ENCODE measurements at regions not wholly inside any gene's neighbourhood (a gene's known extent, or its start where the extent isn't known, plus 50 kb on each side); places are given as distances from the start of the nearest gene placed in this dataset.
"Not testable (repeated sequence)": the region's sequence is repeated elsewhere in the genome, so short reads cannot be mapped to it uniquely, and the experiment has no call there.

DNA sequence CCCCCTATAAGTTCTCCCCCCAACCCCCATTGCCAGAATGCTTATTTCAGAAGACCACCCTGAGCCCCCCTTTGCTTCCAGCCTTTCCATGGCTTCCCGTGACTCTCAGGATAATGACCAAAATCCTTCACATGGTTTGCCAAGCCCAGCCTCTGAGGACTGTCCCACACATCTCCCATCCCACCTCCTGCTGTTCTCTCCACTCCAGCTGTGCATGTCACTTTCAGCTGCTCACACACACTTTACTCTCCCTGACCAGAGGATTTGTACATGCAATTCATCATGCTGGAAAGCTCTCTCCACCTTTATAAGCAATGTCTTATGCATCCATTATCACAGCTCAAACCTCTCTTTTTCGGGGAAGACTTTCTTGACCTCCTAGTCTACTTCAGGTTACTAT is 164.2 kb downstream of the PRL start:
- no peaks in the 10 kb centered on the region for H3K27me3 Mint-ChIP-seq (ENCODE audit: low read depth)
- H3K4me3 Mint-ChIP-seq, result no peak overlapping the region
- H3K4me1 Mint-ChIP-seq (ENCODE audit: low read depth), result no peaks in the 10 kb centered on the region
- ATAC-seq, result no peak
- no peaks in the 10 kb centered on the region for H3K36me3 Mint-ChIP-seq (ENCODE audit: low read depth)
- DNase-seq, result no peak
- ChIA-PET CTCF (no interaction called here), POLR2A (no interaction called here)
- peaks cover 4% of the 10 kb centered on the region for H3K9me3 Mint-ChIP-seq (ENCODE audit: insufficient read depth)
- no peak overlapping the region for H3K27ac Mint-ChIP-seq

DNA sequence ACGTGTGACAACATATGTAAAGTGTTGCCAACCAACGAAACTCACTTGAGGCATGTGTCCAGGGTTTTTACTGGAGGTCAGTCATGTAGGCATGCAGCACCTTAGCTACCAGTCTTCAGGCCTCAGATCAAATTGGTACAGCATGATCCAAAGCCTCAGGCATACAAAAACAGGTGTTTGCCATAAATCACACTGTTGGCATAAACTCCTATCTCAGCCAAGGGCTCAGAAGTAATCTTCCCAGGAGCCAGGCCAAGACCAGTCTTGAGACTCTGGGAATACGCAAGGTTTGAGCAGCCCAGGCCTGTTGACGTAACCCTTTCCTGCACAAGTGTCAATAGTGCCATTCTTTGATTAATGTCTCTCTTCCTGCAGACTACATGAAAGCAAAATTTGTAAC is 163.5 kb downstream of the PRL start:
- no peaks in the 10 kb centered on the region for H3K27me3 Mint-ChIP-seq (ENCODE audit: low read depth)
- no peaks in the 10 kb centered on the region for H3K4me1 Mint-ChIP-seq (ENCODE audit: low read depth)
- no peak overlapping the region for H3K27ac Mint-ChIP-seq
- ChIA-PET POLR2A (no interaction called here), CTCF (no interaction called here)
- DNase-seq (no peak), ATAC-seq (no peak)
- no peaks in the 10 kb centered on the region for H3K9me3 Mint-ChIP-seq (ENCODE audit: insufficient read depth)
- H3K36me3 Mint-ChIP-seq (ENCODE audit: low read depth), result no peaks in the 10 kb centered on the region
- H3K4me3 Mint-ChIP-seq, result no peak overlapping the region

DNA sequence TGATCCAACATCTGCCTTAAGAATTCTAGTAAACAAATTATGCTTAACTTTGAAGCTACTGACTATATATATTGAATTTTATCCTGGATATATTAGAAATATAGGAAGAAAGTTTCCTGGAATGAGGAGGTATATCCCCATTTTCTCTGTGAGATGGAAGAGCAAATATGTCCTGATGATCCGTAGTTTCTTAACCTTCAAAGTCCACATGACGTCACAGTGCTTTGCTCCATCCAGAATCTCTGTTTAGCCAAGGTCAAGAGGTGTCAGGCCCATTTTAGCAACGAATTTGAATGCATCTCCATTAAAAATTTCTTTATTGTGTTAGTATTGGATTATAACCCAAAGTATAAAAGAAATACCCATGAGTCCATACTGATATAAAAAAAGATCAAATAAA is 162.5 kb downstream of the PRL start:
- ChIA-PET POLR2A (no interaction called here), CTCF (no interaction called here)
- Mint-ChIP-seq H3K36me3 (ENCODE audit: low read depth) (no peaks in the 10 kb centered on the region), H3K4me3 (no peak overlapping the region), H3K27me3 (ENCODE audit: low read depth) (no peaks in the 10 kb centered on the region), H3K27ac (no peak overlapping the region), H3K9me3 (ENCODE audit: insufficient read depth) (no peaks in the 10 kb centered on the region), H3K4me1 (ENCODE audit: low read depth) (no peaks in the 10 kb centered on the region)
- ATAC-seq (no peak), DNase-seq (no peak)

DNA sequence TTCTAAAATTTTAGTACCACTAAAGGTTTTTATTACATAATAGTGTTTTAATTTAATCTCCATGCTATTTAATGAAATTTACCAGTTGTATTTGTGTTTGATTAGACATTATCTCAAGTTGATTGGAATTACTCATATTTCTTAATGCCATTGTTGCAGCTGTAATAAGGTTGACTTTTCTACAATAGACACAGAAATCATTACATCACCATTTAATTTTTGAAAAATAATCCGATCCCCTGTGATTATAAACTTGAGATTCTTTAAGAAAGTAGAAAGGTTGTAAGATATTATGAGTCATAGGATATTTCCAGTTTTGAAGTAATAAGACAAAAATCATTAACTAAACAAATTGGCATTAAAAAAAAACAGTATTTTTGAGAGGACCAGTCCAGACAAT is 161.4 kb downstream of the PRL start:
- ChIA-PET CTCF (no interaction called here), POLR2A (no interaction called here)
- Mint-ChIP-seq H3K36me3 (ENCODE audit: low read depth) (no peaks in the 10 kb centered on the region), H3K4me1 (ENCODE audit: low read depth) (no peaks in the 10 kb centered on the region), H3K4me3 (no peak overlapping the region), H3K27me3 (ENCODE audit: low read depth) (no peaks in the 10 kb centered on the region), H3K27ac (no peak overlapping the region), H3K9me3 (ENCODE audit: insufficient read depth) (no peaks in the 10 kb centered on the region)
- DNase-seq (no peak), ATAC-seq (no peak)

DNA sequence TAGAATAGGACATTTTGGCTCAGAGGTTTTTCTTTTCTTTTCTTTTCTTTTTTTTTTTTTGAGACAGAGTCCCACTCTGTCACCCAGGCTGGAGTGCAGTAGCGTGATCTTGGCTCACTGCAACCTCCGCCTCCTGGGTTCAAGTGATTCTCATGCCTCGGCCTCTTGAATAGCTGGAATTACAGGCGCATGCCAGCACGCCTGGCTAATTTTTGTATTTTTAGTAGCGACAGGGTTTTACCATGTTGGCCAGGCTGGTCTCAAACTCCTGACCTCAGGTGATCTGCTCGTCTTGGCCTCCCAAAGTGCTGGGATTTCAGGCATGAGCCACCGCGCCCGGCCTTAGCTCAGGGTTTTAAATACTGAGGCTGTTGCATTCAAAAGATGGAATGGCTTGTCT is 156.1 kb downstream of the PRL start:
- H3K4me3 Mint-ChIP-seq; H3K9me3 Mint-ChIP-seq (ENCODE audit: insufficient read depth); CTCF ChIA-PET; H3K4me1 Mint-ChIP-seq (ENCODE audit: low read depth); H3K27ac Mint-ChIP-seq; DNase-seq; ATAC-seq; H3K36me3 Mint-ChIP-seq (ENCODE audit: low read depth); POLR2A ChIA-PET; H3K27me3 Mint-ChIP-seq (ENCODE audit: low read depth): not testable (repeated sequence)

DNA sequence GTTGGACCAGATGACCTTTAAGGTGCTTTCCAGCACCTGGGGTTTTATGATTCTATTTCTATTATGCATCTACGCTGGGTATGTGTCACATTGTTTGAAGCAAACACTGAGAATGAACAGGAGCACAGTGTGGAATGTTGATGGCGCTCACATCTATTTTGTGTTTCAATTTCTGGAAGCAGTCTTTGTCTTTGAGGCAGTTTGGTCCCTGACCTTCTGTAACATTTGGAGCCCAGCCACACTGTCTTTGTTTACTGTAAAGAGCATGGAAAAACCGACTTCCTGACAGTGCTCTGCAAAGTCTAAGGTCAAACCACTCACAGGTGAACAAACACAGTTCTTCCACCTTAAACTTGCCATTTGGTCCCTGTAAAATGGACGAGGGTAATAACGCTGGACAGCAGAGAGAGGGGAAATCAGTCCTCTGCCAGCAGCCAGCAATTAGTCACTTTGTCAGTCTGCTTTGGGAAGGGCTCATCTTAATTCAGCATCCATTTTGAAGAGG is 155.5 kb downstream of the PRL start:
- ChIA-PET POLR2A (no interaction called here), CTCF (no interaction called here)
- no peak for ATAC-seq
- Mint-ChIP-seq H3K9me3 (ENCODE audit: insufficient read depth) (no peaks in the 10 kb centered on the region), H3K4me3 (no peak overlapping the region), H3K27ac (no peak overlapping the region), H3K4me1 (ENCODE audit: low read depth) (peaks cover 4% of the 10 kb centered on the region), H3K27me3 (ENCODE audit: low read depth) (peaks cover 15% of the 10 kb centered on the region), H3K36me3 (ENCODE audit: low read depth) (peaks cover 1% of the 10 kb centered on the region)
- no peak for DNase-seq

DNA sequence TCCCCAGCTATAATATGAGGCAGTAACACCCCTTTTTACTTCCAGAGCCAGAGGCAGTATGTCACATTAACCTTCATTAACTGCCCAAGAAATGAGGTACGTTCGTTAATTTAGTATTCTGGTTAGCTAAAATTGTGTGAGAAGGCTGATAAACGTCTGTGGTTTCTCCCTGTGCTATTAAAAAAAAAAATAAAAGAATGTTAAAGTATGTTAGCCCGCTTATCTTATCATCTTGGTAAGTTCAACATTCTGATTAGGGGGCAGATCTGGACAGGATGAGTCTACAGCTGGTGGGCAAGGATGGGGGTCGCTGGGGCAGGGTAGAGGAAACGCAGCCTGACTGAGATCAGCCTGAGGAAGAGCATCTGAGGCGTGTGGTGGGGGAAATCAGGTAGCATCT is 154.0 kb downstream of the PRL start:
- no peak overlapping the region for H3K4me3 Mint-ChIP-seq
- ATAC-seq (no peak), DNase-seq (no peak)
- H3K4me1 Mint-ChIP-seq (ENCODE audit: low read depth), result peaks cover 18% of the 10 kb centered on the region
- POLR2A ChIA-PET, result no interaction called here
- no peak overlapping the region for H3K27ac Mint-ChIP-seq
- H3K36me3 Mint-ChIP-seq (ENCODE audit: low read depth), result peaks cover 1% of the 10 kb centered on the region
- no peaks in the 10 kb centered on the region for H3K9me3 Mint-ChIP-seq (ENCODE audit: insufficient read depth)
- H3K27me3 Mint-ChIP-seq (ENCODE audit: low read depth), result peaks cover 27% of the 10 kb centered on the region
- CTCF ChIA-PET, result interaction anchor here (2.0 kb wide), 1 partner anchor 14 kb away, joined by 5 read pairs; no protein-coding TSS in a partner anchor

DNA sequence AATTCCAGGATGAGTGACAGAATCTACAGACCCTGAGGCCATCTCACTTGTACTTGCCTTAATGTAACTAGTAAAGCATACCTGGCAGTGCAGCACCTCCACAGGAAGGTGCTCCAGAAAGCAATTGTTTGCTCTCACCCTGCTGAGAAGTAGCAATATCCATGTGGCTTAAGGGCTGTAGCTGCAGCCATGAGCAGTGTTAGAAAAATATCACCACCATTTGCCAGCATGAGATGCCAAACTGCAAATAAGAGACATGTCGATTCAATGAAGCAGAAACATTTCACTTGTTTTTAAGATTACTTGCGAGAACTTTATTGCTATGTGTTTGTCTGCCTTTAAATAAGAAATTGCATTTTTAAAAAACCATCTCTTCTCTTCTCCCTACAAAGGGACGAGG is 151.5 kb downstream of the PRL start:
- H3K4me3 Mint-ChIP-seq, result no peak overlapping the region
- ChIA-PET POLR2A (no interaction called here), CTCF (no interaction called here)
- ATAC-seq (no peak), DNase-seq (no peak)
- peaks cover 49% of the 10 kb centered on the region for H3K27me3 Mint-ChIP-seq (ENCODE audit: low read depth)
- no peaks in the 10 kb centered on the region for H3K9me3 Mint-ChIP-seq (ENCODE audit: insufficient read depth)
- peaks cover 32% of the 10 kb centered on the region for H3K4me1 Mint-ChIP-seq (ENCODE audit: low read depth)
- H3K27ac Mint-ChIP-seq, result no peak overlapping the region
- peaks cover 1% of the 10 kb centered on the region for H3K36me3 Mint-ChIP-seq (ENCODE audit: low read depth)

DNA sequence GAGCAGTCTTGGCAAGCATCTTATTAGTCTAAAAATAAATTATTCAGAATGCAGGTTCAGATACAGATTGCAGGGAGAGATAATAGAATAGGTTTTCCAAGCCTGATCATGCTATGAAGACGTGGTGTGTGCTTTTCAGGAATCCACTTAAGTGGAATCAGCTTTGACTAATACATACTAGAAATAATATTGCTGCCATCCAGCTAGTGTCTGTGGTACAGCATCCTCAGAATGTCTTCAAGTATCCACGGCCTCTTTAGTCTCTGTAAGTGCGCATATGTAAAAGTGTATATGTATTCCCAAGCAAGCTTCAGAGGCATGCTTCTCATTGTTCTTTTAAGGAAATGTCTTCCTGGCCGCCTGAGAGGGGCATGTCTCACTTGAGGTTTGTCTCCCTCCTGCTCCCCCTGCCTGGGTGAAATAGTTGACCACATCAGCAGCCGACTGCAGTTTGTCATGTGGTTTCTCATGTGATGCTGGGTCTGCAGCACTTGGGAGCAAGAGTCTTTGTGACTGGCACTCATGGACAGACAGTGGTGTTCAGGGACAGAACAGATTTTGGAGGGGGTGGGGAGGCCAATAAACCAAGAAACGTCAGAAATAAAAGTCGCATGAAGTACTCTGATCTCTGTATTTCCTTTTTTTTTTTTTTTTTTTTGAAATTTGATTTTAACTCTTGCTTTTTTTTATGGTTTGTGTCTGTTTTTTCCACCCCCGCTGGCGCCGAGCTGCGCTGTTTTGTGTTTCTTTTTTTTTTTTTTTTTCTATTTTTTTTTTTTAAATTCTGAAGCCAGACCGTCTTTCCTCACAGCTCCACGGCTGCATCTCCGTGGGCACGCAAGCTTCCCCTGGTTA is 150.8 kb downstream of the PRL start:
- CTCF ChIA-PET, result interaction anchor here (1.1 kb wide), 1 partner anchor 11 kb away, joined by 3 read pairs; no protein-coding TSS in a partner anchor
- Mint-ChIP-seq H3K9me3 (ENCODE audit: insufficient read depth) (no peaks in the 10 kb centered on the region), H3K27ac (no peak overlapping the region), H3K4me3 (peak overlapping the region; percentile 71), H3K4me1 (ENCODE audit: low read depth) (peaks cover 32% of the 10 kb centered on the region), H3K27me3 (ENCODE audit: low read depth) (peaks cover 51% of the 10 kb centered on the region), H3K36me3 (ENCODE audit: low read depth) (peaks cover 1% of the 10 kb centered on the region)
- ATAC-seq, result peak; percentile 29
- POLR2A ChIA-PET, result no interaction called here
- peak; percentile 22 for DNase-seq

DNA sequence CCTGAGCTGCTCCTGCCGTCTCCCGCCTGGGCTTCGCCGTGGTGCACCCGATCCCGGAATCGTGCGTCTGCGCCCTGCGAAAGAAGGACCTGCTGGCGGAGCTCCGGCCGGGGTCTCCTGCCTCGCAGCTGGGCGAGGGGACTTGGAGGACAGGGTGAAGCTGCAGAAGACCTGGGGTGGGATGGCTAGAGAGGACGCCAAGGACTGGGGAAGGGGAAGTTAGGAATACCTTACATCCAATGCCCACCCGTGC is 150.2 kb downstream of the PRL start:
- Mint-ChIP-seq H3K4me1 (ENCODE audit: low read depth) (peaks cover 32% of the 10 kb centered on the region), H3K4me3 (peak overlapping the region; percentile 71), H3K9me3 (ENCODE audit: insufficient read depth) (no peaks in the 10 kb centered on the region), H3K36me3 (ENCODE audit: low read depth) (peaks cover 1% of the 10 kb centered on the region), H3K27ac (no peak overlapping the region), H3K27me3 (ENCODE audit: low read depth) (peaks cover 51% of the 10 kb centered on the region)
- ATAC-seq (peak; percentile 10), DNase-seq (no peak)
- ChIA-PET POLR2A (no interaction called here), CTCF (interaction anchor here (1.1 kb wide), 1 partner anchor 11 kb away, joined by 3 read pairs; no protein-coding TSS in a partner anchor)

DNA sequence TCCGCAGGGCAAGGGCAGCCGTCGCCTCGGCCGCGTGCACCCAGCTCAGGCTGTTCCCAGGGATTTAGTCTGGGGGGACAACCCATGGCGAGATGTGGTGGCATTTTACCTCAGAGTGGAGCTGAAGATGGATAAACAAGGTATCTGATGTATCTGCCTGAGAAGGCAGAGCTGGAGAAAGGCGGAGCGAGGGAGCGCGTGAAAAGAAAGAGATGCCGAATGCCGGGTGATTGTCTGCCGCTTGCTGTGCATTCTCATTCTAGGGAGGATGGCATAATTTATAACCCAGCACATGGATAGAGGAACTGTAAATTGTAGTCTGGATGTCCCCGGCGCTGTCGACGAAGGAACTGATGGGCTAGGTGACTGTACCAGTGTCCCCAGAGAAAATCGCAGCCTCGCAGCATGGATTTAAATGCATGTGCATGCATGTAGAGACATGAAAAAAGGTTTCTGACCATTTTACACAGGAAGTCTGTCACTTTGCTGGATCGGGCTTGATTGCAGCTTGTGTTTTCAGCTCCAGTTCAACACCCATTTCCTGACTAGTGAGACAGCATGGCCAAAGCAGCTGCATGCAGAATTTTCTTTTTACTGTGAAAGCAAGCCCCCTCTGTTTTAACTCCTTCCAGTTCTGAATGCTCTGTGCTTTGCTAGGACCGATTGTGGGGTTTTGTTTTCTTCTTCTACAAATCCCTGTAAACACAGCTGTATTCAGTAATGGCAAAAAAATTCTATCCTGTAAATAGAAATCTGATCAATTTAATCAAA is 149.7 kb downstream of the PRL start:
- CTCF ChIA-PET, result interaction anchor here (0.7 to 1.1 kb wide), 2 partner anchors 10 to 33 kb away, joined by 3 to 4 read pairs; no protein-coding TSS in a partner anchor
- Mint-ChIP-seq H3K27me3 (ENCODE audit: low read depth) (peaks cover 51% of the 10 kb centered on the region), H3K4me3 (peak overlapping the region; percentile 71), H3K9me3 (ENCODE audit: insufficient read depth) (no peaks in the 10 kb centered on the region), H3K27ac (peak overlapping the region; percentile 53), H3K4me1 (ENCODE audit: low read depth) (peaks cover 32% of the 10 kb centered on the region), H3K36me3 (ENCODE audit: low read depth) (peaks cover 1% of the 10 kb centered on the region)
- peak; percentile 27 for DNase-seq
- POLR2A ChIA-PET, result interaction anchor here (0.5 kb wide), 1 partner anchor 67 kb away, joined by 3 read pairs; no protein-coding TSS in a partner anchor
- ATAC-seq, result peak; percentile 43

All from activated CD8-positive, alpha-beta T cell treated with anti-CD3 and anti-CD28 coated beads, Interleukin-2, amount 10 ng/mL, durations not matched to agents 7 days and 5 days (primary cell).